Activated CD8-positive, alpha-beta memory T cell treated with anti-CD3 and anti-CD28 coated beads for 48 hours (primary cell): ENCODE measurements at regions not wholly inside any gene's neighbourhood (a gene's known extent, or its start where the extent isn't known, plus 50 kb on each side); places are given as distances from the start of the nearest gene placed in this dataset.
"Not testable (repeated sequence)": the region's sequence is repeated elsewhere in the genome, so short reads cannot be mapped to it uniquely, and the experiment has no call there.

Experiments used
- DNase-seq, 3 experiments: peaks; one replicate each; pipeline ENCODE4 v3.0.0-alpha.2; 2020; ENCODE audit warnings: low read depth in 2 of 3, low spot score in 2 of 3

DNA sequence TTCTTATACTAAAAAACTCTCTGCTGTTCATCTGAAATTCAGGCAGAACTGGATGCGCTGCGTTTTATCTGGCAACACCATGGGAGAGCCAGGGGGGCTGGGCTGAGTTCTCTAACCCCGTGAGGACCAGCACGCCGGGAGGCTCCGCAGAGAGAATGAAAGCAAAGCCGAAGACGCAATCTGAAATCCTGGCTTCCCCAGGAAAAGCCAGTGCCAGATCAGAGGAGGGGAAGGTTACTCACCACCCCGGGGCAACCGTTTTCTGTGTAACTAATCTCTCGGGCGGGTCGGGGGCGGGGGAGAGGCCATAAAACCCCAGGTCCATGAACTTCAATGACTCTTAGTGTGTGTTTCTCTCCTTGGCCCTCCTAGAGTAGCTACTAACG is 99.4 kb downstream of the SHANK2 start:
- DNase-seq = no peak

DNA sequence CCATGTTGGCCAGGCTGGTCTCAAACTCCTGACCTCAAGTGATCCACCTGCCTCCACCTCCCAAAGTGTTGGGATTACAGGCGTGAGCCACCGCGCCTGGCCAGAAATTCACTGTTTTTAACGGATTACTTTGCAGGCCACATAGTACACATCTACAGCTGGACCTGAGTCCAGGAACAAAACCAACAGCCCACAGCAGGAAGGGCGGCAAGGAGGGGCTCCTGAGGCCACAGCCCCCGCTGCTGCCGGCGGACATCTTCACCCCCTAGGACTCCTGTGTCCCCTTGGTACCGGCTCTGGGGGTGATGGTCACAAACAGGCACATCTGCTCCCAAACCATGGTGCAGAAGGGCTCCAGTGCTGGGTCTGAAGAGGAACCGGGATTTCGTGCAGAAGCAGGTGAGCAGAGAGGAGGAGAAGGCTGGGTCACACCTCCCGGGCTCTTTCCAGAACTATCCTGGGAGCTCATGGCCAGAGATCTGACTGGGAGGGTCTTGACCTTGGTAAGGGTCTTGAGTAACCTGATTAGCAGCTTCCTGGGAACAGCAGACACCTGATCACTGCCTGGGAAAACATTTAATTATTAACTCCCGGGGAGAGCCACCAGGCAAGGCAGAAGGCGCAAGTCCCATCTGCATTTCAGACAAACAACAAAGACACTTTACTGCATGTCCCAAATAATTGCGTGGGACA is 99.9 kb downstream of the SHANK2 start:
- DNase-seq = not testable (repeated sequence)

DNA sequence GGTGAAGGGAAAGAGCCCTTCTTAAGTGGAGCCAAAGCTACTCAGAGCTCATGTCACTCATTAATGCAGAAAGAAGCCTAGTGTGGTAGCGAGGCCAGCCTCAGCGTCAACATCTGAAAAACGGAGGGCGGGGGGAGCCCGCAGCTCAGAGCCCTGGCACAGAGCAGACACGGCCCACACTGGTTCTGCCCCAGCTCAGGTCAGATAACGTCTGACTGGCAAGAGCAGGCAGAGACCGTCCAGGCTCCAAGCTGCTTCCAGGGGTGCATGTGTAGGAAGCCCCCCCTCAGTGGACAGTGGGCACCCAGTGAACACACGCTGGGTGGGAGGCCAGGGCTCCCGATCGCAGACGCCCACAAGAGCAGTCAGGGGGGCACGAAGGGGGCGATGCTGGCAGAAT is 100.8 kb downstream of the SHANK2 start:
- DNase-seq = no peak

DNA sequence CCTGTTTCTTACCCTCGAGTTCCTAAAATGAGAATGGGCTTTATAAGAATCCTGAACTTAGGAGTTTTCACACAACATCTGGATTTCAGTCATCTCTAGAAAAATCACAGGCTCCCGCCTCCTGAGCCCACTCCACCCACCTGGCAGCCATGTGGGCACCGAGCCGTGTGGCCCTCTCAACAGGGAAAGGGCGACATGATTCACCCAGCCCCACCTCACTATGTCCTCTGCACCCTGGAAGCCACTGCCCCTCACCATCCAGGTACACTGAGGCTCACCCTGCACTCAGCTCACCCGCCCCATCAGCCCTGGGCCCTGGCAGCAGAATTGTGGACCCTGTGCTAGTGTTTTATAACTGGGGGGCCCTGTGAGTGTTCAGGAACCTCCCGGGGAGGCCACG is 101.5 kb downstream of the SHANK2 start:
- DNase-seq = no peak

DNA sequence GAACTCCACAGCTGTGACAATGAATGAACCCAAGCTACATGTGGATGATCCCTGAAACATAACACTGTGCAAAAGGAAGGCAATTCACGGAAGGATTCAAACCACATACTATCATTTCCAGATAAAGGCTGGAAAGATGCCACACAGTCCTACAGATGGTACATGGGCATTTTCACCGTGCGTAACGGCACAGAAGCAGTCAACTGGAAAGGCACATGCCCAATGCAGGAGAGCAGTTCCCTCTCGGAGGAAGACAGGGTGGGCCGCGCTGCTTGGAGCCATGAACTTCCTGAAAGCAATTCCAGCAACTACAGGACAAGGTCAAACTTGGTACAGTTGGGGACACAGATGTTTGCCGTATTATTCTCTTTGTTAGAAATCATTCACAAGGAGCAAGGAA is 103.7 kb downstream of the SHANK2 start:
- DNase-seq = no peak

DNA sequence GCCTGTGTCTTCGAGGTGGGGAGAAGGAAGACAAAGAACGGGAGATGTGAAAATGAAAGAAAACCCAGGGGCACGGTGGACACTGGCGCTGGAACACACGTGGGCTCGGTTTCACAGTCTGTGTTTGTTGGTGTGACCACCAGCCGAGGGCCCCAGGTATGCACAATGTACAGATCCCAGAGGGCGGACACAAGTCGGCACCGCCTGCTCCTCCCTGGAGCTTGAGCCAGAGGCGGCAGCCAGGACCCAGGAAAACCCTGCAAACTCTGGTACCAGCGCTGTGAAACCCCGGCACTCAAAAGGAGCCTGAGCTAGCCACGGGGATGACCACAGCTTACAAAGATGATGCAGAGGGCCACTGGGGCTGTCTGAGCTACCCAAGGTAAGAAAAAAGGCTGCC is 105.0 kb downstream of the SHANK2 start:
- no peak for DNase-seq

DNA sequence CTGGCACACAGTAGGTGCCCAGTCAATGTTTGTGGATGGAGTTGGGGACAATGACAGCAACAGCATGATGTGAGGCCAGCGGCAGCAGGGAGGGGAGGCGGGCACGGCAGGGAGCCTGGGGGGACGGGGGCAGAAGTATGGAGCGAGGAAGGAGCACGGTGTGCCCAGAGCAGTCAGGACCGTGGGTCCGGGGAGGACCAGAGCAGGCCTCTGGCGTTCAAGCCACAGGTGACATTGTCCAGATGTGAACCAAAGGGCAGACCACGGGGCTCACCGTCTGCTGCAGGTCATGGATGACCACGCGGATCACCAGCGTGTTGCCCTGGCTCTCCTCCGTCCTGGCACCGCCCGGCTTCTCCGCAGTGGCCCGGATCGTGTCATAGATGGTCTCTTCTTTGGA is 105.5 kb downstream of the SHANK2 start:
- DNase-seq = no peak

DNA sequence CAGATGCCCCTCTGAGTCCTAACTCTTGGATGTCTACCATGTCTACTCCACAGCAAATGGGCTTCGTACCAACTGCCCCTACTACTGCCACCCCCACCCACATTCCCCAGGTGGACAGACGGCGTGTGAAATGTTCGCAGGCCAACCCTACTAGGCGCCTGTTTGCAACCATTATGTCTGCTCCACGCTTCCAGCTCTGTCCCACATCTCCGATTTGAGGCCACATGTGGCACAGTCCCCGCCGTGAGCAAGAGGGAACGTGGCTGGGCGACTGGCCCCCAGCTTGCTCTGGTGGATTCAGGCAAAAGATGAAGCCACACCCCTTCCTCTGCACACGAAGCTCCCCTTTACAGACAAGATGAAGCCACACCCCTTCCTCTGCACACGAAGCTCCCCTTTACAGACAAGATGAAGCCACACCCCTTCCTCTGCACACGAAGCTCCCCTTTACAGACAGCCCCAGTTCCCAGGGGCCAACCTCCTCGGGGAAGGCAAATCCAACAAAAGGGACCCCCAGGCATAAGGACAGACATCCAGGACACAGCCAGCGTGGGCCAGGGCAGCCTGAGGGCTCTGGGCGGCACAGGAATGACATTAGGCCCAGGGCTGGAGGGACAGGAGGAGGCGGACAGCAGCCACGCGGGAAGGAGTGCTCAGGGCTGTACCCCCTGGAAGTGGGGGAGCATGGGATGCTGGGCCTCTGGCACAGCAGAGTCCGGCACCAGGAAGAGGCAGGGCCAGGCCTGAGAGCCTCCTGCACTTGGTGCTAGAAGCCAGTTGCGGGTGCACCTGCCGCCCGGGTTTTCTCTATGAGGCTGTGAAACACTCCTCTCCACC is 106.2 kb downstream of the SHANK2 start:
- DNase-seq = no peak

DNA sequence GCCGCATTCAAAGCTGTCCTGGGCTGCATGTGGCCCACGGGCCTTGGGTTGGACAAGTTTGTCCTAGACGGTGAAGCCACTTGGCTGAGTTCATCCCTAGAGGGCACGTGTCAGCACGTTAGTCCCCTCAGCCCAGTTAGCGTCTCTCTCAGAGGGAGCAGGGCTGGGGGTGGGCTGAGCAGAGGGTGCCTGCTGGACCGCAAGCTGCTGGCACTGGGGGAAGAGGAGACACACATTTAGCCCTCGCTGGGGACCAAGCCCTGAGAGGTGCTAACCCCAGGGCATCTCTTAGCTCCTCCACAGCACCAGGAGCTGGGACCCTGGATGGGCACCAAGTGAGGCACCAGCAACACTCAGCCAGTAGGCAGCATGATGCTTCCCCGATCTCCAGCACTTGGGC is 107.0 kb downstream of the SHANK2 start:
- DNase-seq = no peak

DNA sequence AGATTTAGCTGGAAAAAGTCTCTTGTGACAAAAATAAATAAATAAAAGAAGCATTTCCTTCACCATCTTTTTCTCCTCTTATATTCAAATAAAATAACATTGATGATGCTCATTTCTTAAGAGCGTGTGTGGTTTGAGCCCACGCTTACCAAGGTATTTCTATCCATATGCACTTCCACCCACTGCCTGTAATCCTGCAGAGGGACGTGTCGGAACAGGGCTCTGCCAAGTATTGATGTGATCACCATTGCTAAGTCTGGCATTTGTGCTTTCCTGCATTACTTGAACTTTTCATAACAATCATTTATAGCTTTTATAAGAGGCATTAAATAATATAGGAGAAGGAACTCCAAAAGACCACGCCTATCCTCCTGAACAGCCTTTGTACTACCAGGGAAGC is 107.6 kb downstream of the SHANK2 start:
- DNase-seq = no peak

DNA sequence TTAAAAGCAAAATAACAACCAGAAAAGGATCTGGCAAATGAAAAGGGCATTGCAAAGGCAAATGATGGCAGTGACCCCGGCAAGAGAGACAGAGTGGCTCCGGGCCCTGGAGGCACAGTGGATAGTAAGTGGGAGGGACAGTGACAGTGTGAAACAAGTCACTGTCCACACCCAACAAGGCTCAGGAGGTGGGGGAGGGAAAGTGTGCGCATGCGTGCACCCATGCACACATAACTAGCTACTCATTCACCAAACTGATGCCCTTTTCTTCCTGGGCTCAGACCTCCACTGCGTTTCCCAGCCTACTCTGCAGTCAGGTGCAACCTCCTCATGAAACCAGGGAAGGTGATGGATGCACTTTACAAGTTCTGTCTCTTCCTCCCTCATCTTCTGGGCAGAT is 108.4 kb downstream of the SHANK2 start:
- DNase-seq = no peak

DNA sequence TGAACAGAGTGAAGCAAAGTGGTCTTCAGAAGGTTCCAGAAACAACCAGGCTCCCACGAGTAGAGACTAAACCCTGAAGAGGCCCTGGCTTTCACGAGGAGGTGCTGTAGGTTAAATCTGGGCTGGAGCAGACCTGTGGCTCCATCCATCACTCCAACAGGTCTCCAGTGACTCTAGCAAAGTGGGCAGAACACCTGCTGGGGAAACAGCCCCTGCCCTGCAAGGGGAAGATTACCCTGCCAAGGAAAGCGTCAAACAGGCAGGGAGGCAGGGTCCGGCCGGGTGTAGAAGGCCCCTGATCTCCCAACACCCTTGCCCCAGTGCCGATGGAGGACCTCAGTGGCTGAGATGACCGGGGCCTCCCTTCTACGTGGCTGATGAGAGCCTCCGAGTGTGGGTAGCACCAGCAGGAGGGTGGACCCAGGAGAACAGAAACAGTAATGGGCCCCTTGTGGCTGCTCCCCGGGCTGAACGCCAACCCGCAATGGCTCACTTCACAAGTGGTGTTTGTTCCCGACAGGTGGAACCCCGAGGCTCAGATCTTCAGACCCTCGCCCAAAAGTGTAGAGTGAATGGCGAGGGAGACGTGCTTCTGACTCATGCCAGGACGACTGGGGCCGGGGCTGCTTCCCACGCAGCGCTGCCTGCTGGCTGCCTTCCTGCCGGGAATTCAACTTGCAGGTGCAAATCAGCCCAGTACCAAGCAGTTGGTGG is 112.0 kb downstream of the SHANK2 start:
- DNase-seq = no peak

DNA sequence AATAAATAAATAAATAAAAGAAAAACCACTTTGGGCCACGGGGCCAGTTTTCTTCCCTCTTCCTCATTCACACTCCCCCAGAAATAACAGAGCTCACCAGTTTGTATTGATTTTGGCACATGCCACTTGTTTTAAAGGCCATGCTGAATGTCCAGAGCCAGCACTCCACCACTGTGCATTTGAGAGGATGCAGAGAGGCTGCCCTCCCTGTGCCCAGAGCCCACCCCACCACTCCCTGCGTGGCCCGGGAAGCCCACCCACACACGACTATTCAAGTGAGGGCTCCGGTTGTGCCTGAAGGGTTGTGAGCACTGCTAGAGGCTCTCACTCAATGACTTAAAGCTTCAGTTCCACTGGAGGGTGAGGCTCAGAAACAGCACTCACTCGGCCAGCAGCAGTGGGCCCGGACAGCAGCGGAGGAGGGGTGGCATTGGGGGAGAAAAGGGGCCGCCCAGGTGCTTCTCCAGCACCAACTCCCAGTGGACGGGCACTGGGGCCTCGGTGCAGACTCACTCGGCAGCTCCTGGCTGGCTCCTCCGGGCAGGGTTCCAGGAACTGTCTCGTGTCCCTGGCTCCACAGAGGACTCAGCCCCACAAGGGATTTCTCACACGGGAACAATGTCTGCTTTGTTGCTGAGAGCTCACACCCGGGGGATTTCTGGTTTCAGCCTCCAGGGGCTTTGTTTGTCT is 112.7 kb downstream of the SHANK2 start:
- DNase-seq = no peak

DNA sequence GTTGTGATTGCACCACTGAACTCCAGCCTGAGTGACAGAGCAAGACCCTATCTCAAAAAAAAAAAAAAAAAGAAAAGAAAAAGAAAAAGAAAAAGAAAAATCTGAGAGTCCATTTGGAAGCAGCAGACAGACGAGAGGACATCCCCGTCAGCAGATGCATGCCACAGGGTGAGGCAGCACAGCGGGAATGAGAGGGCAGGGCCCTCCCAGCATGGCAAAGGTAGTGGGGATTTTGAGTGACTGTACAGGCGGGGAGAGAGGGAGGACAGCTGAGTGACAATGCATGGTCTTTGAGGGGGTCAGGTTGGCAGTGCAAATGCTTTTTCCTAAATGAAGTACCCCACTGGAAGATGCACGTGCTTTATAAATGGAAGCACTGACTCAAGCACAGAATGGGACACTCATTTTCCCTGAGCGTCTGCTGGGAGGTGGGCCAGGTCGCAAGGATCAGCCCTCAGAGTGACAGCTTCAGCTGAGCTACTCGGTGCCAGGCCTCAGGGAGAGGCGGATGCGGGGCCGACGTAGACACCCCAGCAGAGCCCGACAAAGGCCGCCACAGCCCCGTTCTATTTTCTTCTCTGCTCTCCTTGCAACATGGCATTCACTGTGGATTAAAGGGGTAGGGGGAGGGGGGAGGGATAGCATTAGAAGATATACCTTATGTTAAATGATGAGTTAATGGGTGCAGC is 113.5 kb downstream of the SHANK2 start:
- DNase-seq = no peak

DNA sequence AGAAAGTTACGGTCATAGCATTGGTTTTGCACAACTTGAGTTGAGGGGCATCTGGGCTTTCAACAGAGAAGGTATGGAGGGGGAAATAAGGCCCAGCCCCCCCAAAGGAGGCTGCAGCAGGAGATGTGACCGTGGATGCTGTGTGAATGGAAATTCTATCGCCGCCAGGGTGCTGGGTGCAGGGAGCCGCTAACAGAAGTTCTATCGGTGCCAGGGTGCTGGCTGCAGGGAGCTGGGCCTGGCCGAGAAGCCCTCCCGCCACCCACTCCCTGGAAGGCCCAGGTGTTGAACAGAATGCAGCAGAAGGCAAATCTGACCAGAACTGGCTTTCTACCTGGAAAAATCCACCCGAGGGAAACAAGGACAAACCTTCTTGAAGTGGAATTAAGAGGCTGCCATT is 115.0 kb downstream of the SHANK2 start:
- DNase-seq = no peak

DNA sequence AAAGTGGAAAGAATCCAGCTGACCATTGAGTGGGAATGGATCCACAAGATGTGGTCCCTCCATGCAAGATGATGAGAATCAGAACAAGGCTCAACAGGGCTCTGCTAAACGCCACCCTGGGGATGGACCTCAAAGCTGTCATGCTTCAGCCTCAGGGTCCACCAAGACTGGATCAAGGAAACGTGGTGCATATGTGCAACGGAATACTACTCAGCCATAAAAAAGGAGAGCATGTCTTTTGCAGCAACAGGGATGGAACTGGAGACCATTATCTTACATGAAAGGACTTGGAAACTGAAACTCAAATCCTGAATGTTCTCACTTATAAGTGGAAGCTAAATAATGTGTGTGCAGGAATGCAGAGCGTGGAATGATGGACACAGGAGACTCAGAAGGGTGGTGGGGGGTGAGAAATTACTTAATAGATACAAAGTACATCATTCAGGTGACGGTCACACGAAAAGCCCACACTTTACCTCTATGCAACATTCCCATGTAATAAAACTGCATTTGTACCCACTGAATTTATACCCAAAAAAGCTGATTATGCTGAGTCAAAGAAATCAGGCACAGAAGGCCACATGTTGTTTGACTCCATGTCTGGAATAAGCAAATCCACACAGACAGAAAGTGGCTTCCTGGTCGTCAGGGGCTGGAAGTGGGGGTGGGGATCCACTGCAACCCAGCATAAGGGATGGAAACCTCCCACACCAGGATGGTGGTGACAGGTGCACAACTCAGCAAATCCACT is 116.1 kb downstream of the SHANK2 start:
- DNase-seq = no peak

DNA sequence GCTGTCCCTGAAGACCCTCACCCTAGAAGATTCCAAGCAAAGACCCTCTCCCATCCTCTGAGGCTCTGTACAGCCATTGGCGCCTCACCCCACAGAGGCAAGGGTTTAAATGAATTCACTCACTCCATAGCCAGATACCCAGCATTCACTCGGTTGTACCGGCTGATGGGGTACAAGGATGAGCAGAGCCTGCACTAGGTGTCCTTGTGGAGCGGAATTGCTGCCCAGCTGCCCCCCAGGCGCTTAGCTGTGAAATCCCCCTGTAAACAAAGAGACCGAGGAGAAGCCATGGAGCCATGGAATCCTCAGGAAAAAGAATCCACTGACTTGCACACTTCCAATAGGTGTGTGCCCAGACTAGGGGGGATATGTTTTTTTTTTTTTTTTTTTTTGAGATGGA is 117.3 kb downstream of the SHANK2 start:
- no peak for DNase-seq

DNA sequence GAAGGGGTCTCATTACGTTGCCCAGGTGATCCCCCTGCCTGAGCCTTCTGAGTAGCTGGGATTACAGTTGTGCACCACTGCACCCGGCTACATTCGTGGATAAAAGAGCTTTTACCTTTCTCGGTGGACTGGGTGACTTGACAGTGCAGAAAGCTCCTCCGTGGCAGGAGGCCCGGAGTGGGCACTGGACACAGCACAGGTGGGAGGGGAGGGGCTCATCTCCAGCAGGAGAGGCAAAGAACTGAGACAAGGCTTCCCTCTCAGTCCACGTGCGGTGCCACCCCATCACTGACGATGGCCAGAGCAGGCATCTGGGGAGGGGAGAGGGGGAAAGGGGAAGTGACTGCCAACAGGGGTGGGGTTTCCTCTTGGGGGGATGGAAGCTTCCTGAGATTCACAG is 118.4 kb downstream of the SHANK2 start:
- no peak for DNase-seq

DNA sequence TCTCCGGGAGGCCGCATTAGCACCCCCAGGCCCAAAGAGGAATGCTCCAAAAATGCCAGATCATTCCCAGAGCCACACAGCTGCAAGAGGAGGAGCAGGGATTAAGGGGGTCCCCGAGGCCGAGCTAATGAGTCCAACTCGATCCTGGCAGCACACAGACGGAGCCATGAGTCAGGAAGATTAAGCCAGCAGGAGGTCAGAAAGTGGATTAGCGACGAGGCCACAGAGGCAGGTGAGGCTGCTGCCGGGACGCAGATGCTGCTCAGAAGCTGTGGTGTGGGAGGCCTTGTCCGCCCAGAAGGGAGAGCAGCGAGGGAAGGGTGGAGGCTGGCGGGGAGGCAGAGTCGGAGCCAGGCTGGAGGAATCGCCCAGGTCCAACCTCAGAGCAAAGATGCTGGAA is 120.5 kb downstream of the SHANK2 start:
- DNase-seq = no peak

DNA sequence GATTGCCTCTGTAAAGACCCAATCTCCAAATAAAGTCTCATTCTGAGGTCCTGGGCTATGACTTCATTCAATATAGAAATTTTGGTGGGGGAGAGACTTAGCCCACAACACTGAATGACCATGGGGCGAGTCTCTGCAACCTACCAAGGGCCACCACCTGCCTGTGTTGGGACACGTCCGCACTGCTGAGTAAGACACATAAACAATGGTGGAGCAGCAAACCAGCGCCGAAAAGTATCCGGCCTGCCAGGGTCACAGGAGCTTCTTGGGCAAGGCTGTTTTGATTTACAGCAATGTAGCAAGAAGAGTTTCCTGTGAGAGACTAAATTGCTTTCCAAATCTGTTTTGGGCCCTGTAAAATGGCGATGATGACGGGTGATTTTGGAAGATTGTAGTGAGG is 122.3 kb downstream of the SHANK2 start:
- no peak for DNase-seq
